ENCODE measurements at regions not wholly inside any gene's neighbourhood (a gene's known extent, or its start where the extent isn't known, plus 50 kb on each side); places are given as distances from the start of the nearest gene placed in this dataset.

- Histone ChIP-seq H3K23ac (ENCODE audit: insufficient read length, low read depth, low read length) (no peak overlapping the region), H3K27me3 (ENCODE audit: insufficient read depth, low read length) (no peaks in the 10 kb centered on the region), H4K8ac (replicated peaks; ENCODE audit: insufficient read length, low read depth, low read length) (no peak overlapping the region), H3K27ac (ENCODE audit: insufficient read length, low read depth, low read length) (no peak overlapping the region), H3K4ac (ENCODE audit: low read depth, low read length) (no peak overlapping the region), H3K79me1 (ENCODE audit: insufficient read depth, low read depth, low read length, poor library complexity, severe bottlenecking) (no peaks in the 10 kb centered on the region), H3K56ac (ENCODE audit: insufficient read length, low read depth, low read length) (no peak overlapping the region), H2AFZ (ENCODE audit: low read length) (no peak overlapping the region), H3K18ac (ENCODE audit: insufficient read length, low read depth, low read length) (no peak overlapping the region), H3K4me1 (ENCODE audit: insufficient read depth, low read length) (peaks cover 4% of the 10 kb centered on the region; the same call in 1 of the 2 replicates), H2BK120ac (ENCODE audit: low read depth, low read length, poor library complexity, severe bottlenecking) (no peak overlapping the region), H3K79me2 (ENCODE audit: insufficient read depth, low read length) (no peaks in the 10 kb centered on the region), H3K4me2 (ENCODE audit: insufficient read depth, insufficient read length, low read length) (no peak overlapping the region), H2BK5ac (ENCODE audit: insufficient read length, low read length) (no peak overlapping the region), H3T11ph (ENCODE audit: low read length) (no peak overlapping the region), H4K91ac (ENCODE audit: insufficient read length, low read depth, low read length) (no peak overlapping the region), H3K9ac (ENCODE audit: extremely low read depth, insufficient read length, low read length) (no peak overlapping the region), H2BK12ac (ENCODE audit: insufficient read length, low read depth, low read length) (no peak overlapping the region), H2BK15ac (ENCODE audit: low read depth, low read length) (no peak overlapping the region), H2BK20ac (ENCODE audit: low read depth, low read length, poor library complexity, severe bottlenecking) (no peak overlapping the region), H4K20me1 (ENCODE audit: control insufficient read depth, insufficient read depth, insufficient read length) (no peaks in the 10 kb centered on the region), H4K5ac (ENCODE audit: insufficient read length, low read depth, low read length) (no peak overlapping the region), H3K14ac (ENCODE audit: insufficient read depth, low read length) (no peak overlapping the region), H3K23me2 (ENCODE audit: insufficient read length, low read depth, low read length, poor library complexity, severe bottlenecking) (no peaks in the 10 kb centered on the region), H3K9me3 (ENCODE audit: control insufficient read depth, low read depth, low read length) (no peaks in the 10 kb centered on the region), H2AK5ac (ENCODE audit: insufficient read length, low read length) (no peak overlapping the region)
- WGBS (ENCODE audit: extremely low coverage, insufficient read length, low lambda C conversion rate) = no CpG with 5 or more reads among the region's 12 CpGs
- no peaks in the 10 kb centered on the region for H3K36me3 Mint-ChIP-seq (ENCODE audit: insufficient read depth in 1 of 3, low read depth in 3 of 3)
- DNase-seq = no peak
- H3K27ac Mint-ChIP-seq = peak overlapping the region in 2 of 3 experiments; percentile 20 to 53; a peak in 2 of 7 replicates
- H3K27me3 Mint-ChIP-seq (ENCODE audit: low read depth) = no peaks in the 10 kb centered on the region
- peaks cover 28 to 29% of the 10 kb centered on the region in 2 experiments for H3K4me1 Mint-ChIP-seq
- no peak for TF ChIP-seq CTCF (conservative IDR thresholded peaks at IDR 0.05)
- H3K4me3 Mint-ChIP-seq = no peak overlapping the region
- H3K9me3 Mint-ChIP-seq = no peaks in the 10 kb centered on the region
Observed at GRCh38 chr2:16181062-16181740, 240.9 kb downstream of the MYCN start.

Measured in H9 (cell line).